HG03469 (cell line): ENCODE measurements at regions not wholly inside any gene's neighbourhood (a gene's known extent, or its start where the extent isn't known, plus 50 kb on each side); places are given as distances from the start of the nearest gene placed in this dataset.
"Not testable (repeated sequence)": the region's sequence is repeated elsewhere in the genome, so short reads cannot be mapped to it uniquely, and the experiment has no call there.

Source experiments
- ATAC-seq: cut with Tn5 transposase; IDR thresholded peaks from one replicate; pipeline ENCODE4 v1.9.1; 2021; ENCODE audit warnings: mild to moderate bottlenecking, moderate library complexity, moderate number of reproducible peaks; ENCODE audit not compliant: unreplicated experiment

DNA sequence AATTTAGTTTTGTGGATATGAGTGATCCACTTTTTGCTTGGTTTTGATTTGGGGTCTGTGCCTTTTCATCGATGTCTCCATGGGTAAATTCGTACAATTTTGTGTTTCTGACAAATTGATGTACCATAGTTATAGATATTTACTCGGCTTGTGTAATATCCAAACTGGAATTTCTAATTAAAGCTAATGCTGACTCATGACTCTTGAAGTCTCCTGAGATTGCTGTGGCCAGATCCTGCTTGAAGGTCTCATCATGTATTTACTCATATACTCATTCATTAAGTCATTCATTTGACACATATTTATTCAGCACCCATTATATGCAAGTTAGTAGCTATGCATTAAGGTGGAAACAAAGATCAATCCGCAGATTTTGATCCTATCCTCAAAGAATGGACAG, 423.2 kb downstream of the RWDD3 start:
- no peak for ATAC-seq

- no peak for ATAC-seq
Measured at GRCh38 chr1:95659166-95659565, 425.2 kb downstream of the RWDD3 start.

DNA sequence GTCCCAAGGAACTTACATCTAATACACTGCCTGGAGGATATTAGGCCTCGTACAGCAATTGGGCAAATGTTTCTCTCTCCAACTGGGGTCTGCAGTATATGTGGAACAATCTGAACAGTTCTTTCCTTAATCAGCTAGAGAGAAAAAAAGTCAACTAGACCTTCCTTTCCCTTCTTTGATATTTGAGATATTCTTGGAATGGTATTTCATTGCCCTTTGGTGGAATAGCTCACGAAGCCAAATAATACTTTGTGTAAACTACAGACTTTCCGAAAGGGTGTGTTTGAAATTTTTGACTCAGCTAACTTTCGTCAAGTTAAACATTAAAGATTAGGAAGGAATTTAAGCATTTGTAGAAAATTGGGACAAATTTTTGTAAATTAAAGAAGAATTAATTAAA, 425.6 kb downstream of the RWDD3 start:
- no peak for ATAC-seq

DNA sequence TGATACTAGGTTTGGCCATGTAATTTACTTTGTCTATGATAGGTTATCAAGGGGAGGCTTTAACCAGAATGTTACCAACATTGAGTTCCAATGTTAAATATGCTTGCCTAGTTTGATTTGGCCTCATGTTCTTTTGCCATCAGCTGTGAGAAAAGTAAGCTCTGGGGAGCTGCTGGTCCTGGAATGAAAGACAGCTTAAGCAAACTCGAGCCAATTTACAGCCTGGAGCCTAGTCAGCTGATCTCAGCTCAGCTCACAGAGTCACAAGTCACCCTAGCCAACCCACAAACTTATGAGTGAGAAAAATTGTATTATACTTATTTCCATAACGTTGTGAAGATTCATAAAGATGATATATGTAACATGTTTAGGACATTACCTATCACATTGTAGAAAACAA, 426.7 kb downstream of the RWDD3 start:
- ATAC-seq: no peak

DNA sequence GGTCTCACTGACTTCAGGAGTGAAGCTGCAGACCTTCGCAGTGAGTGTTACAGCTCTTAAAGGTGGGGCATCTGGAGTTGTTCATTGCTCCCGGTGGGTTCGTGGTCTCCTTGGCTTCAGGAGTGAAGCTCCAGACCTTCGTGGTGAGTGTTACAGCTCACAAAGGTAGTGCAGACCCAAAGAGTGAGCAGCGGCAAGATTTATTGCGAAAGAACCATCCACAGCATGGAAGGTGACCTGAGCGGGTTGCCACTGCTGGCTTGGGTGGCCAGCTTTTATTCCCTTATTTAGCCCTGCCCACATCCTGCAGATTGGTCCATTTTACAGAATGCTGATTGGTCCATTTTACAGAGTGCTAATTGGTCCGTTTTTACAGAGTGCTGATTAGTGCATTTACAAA, 429.5 kb downstream of the RWDD3 start:
- not testable (repeated sequence) for ATAC-seq

- ATAC-seq: no peak
Measured at GRCh38 chr1:95668165-95668564, 434.2 kb downstream of the RWDD3 start.

GRCh38 chr1:95669638-95670037, 435.6 kb downstream of the RWDD3 start:
- ATAC-seq: not testable (repeated sequence)

DNA sequence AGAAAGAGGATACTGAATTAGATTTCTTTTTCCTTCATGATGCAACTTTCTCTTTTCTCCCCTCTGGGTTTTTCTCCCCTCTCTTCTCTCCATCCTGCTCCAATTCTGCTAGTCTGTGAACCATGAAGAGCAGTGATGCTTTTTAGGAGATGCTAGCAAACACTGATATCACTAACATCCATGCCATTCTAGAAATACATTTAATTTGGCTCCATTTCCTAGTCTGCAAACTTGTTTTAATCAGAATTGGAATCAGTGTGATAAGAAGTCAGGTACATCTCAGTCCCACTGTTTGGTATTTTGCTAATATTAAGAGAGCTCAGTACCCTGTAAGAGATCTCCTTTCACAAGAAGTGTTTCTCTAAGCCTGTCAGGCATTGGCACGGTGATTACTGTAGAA, 437.1 kb downstream of the RWDD3 start:
- ATAC-seq: no peak

DNA sequence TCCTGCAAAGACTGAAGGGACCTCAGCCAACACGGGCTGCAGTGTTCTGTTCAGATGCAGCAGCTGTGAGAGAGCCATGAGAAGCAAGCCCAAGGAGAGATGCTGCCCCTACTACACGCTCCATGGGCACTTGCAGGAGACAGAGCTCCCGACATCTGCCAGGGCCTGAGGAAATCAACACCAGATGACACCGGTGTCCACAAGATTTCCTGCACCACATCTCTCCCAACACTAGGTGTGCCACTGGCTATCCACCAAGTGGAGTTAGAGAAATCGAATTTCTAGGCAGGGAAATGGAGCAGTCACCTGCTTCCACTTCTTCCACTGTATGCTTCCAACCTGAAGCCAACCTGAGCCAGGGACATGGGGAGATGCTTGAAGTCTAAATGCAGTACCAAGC, 445.3 kb downstream of the RWDD3 start:
- no peak for ATAC-seq

DNA sequence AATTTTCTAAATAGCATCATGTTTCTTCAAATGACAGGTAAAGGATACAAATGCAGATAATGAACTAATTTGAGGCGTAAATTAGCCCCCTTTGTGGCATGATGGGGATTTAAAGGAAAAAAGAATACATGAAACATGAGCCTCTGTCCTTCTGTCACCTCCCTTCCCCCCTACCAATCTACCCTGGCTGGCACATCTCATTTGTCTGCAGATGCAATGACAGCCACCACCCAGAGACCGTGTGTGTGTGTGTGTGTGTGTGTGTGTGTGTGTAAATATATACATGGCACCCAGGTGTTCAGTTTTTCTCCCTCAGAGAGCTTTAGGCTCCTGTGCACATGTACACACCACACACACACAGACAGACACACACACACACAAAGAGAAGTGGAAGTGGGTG, 451.1 kb downstream of the RWDD3 start:
- ATAC-seq: no peak

DNA sequence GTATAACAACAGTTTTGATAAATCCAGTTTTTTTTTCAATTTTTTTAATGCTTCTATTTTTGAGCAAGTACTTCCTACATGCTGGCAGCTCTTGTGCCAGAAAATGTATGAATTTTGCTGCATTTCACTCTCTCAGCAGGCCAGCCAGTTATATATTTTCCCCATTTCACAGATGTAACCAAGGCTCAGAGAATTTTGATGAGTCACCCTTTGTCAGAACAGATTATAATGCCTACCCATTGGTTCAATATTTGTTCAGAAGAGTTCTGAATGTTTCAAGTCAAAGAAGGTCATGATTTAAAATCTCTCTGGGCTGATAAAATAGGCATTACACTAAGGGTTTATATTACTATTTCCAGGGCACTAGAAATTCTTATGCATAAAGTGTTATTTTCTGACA, 452.2 kb downstream of the RWDD3 start:
- ATAC-seq: no peak

GRCh38 chr1:95699149-95699953, 465.3 kb downstream of the RWDD3 start:
- no peak for ATAC-seq

DNA sequence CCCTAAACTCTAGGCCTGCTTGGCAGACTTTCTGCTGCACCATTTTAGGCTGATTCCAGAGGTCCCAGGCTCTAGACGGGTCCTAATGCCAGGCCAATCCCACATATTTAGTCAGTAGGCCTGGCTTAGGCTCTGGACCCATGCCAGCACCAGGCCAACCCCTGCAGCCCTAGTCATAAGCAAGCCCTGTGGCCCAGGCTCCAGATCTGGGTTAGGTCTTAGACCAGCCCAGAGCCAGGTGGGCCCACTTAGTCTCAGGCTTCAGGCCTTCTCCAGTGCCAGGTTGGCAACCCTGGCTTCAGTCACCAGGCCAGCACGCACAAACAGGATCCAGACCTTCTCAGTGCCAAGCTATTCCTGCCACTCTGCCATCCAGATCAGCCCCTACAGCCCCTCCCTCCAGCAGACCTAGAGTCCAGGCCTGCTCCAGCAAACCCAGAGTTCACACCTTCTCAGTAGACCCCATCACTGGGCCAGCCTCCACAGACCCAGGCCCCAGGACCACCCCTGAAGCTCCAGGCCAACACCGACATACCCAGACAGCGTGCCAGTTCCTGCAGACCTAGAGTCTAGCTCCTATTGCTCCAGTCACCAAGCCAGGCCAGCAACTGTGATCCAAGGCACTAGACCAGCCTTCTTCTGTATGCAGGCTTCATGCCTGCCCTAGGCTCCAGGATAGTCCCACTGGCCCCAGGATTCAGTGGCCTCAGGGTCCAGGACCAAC, 467.6 kb downstream of the RWDD3 start:
- no peak for ATAC-seq

DNA sequence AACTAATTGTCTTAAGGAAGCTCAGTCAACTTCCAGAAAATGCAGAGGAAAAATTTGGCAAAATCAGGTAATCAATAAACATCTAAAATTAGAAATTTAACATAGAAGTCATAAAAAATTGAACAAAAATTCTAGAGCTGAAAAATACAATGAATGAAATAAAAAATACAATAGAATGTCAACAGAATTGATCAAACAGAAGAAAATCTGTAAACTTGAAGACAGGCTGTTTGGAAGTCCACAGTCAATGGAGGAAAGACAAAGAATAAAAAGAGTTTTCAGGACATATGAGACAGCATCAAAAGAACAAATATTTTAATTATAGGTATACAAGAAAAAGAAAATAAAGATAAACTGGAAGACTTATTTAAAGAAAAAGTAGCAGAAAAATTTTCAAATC, 469.0 kb downstream of the RWDD3 start:
- ATAC-seq: no peak

GRCh38 chr1:95716097-95716496, 482.1 kb downstream of the RWDD3 start:
- no peak for ATAC-seq

- ATAC-seq: no peak
Measured at GRCh38 chr1:95716550-95716949, 482.5 kb downstream of the RWDD3 start.

DNA sequence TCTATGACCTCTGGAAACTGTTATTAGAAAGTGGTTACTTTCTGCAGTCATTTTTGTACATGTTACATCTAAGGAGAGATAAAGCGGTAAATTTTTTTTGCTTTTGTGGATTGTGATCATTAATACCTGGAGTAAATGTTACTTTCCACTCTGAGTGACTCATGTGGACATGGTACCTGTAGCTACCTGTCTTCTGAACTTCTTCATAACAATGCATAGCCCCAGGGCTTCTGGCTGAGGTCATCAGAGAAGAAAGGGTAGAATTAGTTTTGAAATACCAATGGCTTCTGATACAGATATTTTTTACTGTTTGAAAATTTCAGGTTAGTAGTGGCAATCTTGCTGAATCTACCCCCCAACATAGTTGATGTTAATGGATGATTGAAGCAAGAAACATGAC, 489.3 kb downstream of the RWDD3 start:
- no peak for ATAC-seq

GRCh38 chr1:95728841-95729240, 494.8 kb downstream of the RWDD3 start:
- ATAC-seq: no peak

DNA sequence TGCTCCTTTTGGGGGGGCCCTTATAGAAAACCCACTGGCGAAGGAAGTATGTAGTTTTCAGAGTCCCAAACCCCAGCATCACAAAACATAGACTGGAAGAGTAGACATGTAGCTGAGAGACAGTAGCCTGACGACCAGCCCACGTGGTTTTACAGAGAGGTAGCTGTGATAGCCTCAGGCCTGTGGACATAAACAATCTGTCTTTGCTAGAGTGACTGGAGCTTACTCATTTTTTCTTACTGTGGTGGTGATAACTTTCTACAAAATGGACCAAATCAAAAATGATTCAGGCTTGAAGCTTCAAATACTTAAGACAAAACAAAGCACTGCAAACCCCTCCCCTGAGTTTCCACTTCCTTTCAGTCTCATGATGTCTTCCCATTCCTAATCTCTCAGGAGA, 497.0 kb downstream of the RWDD3 start:
- no peak for ATAC-seq

GRCh38 chr1:95731466-95731865, 497.5 kb downstream of the RWDD3 start:
- no peak for ATAC-seq

DNA sequence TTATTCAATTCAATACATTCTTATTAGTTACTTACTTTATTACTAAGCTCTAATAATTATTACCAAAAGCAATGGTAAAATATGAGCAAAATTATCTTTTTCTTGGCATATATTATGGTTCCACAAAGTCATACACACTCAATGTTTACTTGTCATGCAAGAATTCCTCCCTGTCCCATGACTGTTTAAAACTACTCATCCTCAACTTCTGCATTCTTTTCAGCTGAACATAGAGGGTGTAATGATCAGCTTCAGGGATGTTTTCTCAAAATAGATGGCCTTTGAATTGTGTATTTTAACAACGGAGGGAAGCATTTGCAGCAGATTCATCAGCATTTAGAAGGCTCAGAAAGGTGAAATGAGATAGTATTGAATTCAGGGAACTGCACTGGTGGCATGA, 499.0 kb downstream of the RWDD3 start:
- no peak for ATAC-seq

GRCh38 chr1:95733671-95734070, 499.7 kb downstream of the RWDD3 start:
- ATAC-seq: no peak
